NCI-H345 treated with DMSO at 0.1 percent for 48 hours (cell line): ENCODE measurements at regions not wholly inside any gene's neighbourhood (a gene's known extent, or its start where the extent isn't known, plus 50 kb on each side); places are given as distances from the start of the nearest gene placed in this dataset.

ENCODE experiments used
- DNase-seq: peaks from one replicate; lab custom pipeline; 2025; ENCODE audit not compliant: unreplicated experiment; lab: John Stamatoyannopoulos, UW

- DNase-seq = no peak
Measured at GRCh38 chr9:107650321-107650720, 160.8 kb upstream of the KLF4 start.

- DNase-seq = no peak
Measured at GRCh38 chr9:107648153-107648715, 158.7 kb upstream of the KLF4 start.

- DNase-seq = no peak
Measured at GRCh38 chr9:107647611-107648010, 158.0 kb upstream of the KLF4 start.

GRCh38 chr9:107647141-107647540 is 157.6 kb upstream of the KLF4 start:
- no peak for DNase-seq

GRCh38 chr9:107645464-107645833 is 155.9 kb upstream of the KLF4 start:
- no peak for DNase-seq

- no peak for DNase-seq
Measured at GRCh38 chr9:107644733-107645463, 155.3 kb upstream of the KLF4 start.

GRCh38 chr9:107639426-107639825 is 149.9 kb upstream of the KLF4 start:
- no peak for DNase-seq

- DNase-seq = no peak
Measured at GRCh38 chr9:107638521-107639310, 149.1 kb upstream of the KLF4 start.

- DNase-seq = peak; percentile 28
Measured at GRCh38 chr9:107637421-107638420, 148.2 kb upstream of the KLF4 start.

- DNase-seq = no peak
Measured at GRCh38 chr9:107636571-107637381, 147.2 kb upstream of the KLF4 start.

GRCh38 chr9:107635803-107636174 is 146.2 kb upstream of the KLF4 start:
- no peak for DNase-seq

- DNase-seq = no peak
Measured at GRCh38 chr9:107635101-107635802, 145.7 kb upstream of the KLF4 start.

- DNase-seq = no peak
Measured at GRCh38 chr9:107633406-107633805, 143.8 kb upstream of the KLF4 start.

GRCh38 chr9:107632661-107633060 is 143.1 kb upstream of the KLF4 start:
- DNase-seq = no peak

GRCh38 chr9:107632216-107632615 is 142.6 kb upstream of the KLF4 start:
- DNase-seq = no peak

GRCh38 chr9:107631788-107632187 is 142.2 kb upstream of the KLF4 start:
- no peak for DNase-seq

- DNase-seq = no peak
Measured at GRCh38 chr9:107630156-107630555, 140.6 kb upstream of the KLF4 start.

GRCh38 chr9:107628444-107628843 is 138.9 kb upstream of the KLF4 start:
- DNase-seq = no peak

GRCh38 chr9:107627781-107628180 is 138.2 kb upstream of the KLF4 start:
- no peak for DNase-seq

- DNase-seq = no peak
Measured at GRCh38 chr9:107626118-107626517, 136.5 kb upstream of the KLF4 start.
